HepG2 (cell line): ENCODE measurements at regions not wholly inside any gene's neighbourhood (a gene's known extent, or its start where the extent isn't known, plus 50 kb on each side); places are given as distances from the start of the nearest gene placed in this dataset.

Source experiments
- ATAC-seq: fragments of 200-7000 bp; cut with Tn5 transposase; 3 replicates; pipeline ENCODE4 v1.9.1; 2020; ENCODE audit warnings: mild to moderate bottlenecking, moderate library complexity
- BruUV-seq: library from RNA; stranded (reverse); fragments of 400-500 nt; replicated peaks from 2 replicates; lab custom pipeline; 2021; lab: Mats Ljungman, UMichigan
- CTCF ChIA-PET: fragments of 300-600 bp; formaldehyde crosslinking; extraction: SDS; loops from one replicate; lab custom pipeline; 2021; ENCODE audit warnings: low total read pairs, inconsistent platforms, low intra/inter-chr PET ratio; lab: Yijun Ruan, JAX
- POLR2A ChIA-PET: fragments of 350-600 bp; sonication (Branson Sonifier 250); formaldehyde crosslinking; loops from one replicate; lab custom pipeline; 2020; ENCODE audit warnings: antibody characterized with exemption, inconsistent platforms; lab: Yijun Ruan, JAX
- DNase-seq: peaks from one replicate; pipeline ENCODE4 v3.0.0-alpha.2; 2015; ENCODE audit warnings: low spot score
- FAIRE-seq: peaks from 3 replicates; lab custom pipeline; 2011; peaks lifted over from hg19 to GRCh38; lab: Jason Lieb, UNC
- H2AFZ ChIP-seq: one replicate; pipeline ENCODE4 v1.6.1; 2011; ENCODE audit warnings: low read length, inconsistent platforms
- H3K27ac ChIP-seq: fragments of 300-600 bp; 3 replicates; pipeline ENCODE4 v1.8.0; 2011; ENCODE audit warnings: mixed run types, mild to moderate bottlenecking, mixed read lengths, low read length, inconsistent platforms; ENCODE audit not compliant: insufficient read depth; ENCODE audit errors: extremely low read length
- H3K27me3 ChIP-seq, 2 experiments: fragments of 200-600 bp in 1 of 2; 2 replicates in 1 of 2; 3 replicates in 1 of 2; pipeline versions ENCODE4 v1.6.0 to v1.8.0; 2011; ENCODE audit warnings: low read length in 2 of 2, mild to moderate bottlenecking in 2 of 2, moderate library complexity in 2 of 2, inconsistent platforms in 1 of 2; ENCODE audit not compliant: insufficient read depth in 2 of 2, control insufficient read depth in 1 of 2
- H3K36me3 ChIP-seq, 2 experiments: fragments of 200-600 bp in 1 of 2; replicated peaks in 1 of 2; 2 replicates in 1 of 2; 3 replicates in 1 of 2; pipeline versions ENCODE4 v1.5.1 to v1.8.0; 2011; ENCODE audit warnings: low read length in 2 of 2, inconsistent platforms in 1 of 2; ENCODE audit not compliant: insufficient read depth in 2 of 2, control insufficient read depth in 1 of 2
- H3K4me1 ChIP-seq: 2 replicates; pipeline ENCODE4 v1.5.1; 2012; ENCODE audit warnings: low read length, inconsistent platforms; ENCODE audit not compliant: insufficient read depth
- H3K4me2 ChIP-seq: 2 replicates; pipeline ENCODE4 v1.6.0; 2011; ENCODE audit warnings: low read depth, low read length, inconsistent platforms
- H3K4me3 ChIP-seq, 3 experiments: fragments of 200-600 bp in 1 of 3; sonication (generic), shearing (Covaris generic) in 1 of 3; replicated peaks in 1 of 3; 2 replicates each; pipeline ENCODE4 v1.5.1; 2011 to 2016; ENCODE audit warnings: low read length in 3 of 3, inconsistent platforms in 2 of 3, low read depth in 2 of 3, mild to moderate bottlenecking in 2 of 3, control low read depth in 1 of 3, mixed read lengths in 1 of 3; ENCODE audit not compliant: insufficient read depth in 1 of 3
- H3K79me2 ChIP-seq: one replicate; pipeline ENCODE4 v1.6.1; 2011; ENCODE audit warnings: low read length, inconsistent platforms; ENCODE audit not compliant: insufficient read depth
- H3K9ac ChIP-seq: 2 replicates; pipeline ENCODE4 v1.6.0; 2011; ENCODE audit warnings: mild to moderate bottlenecking, low read depth, low read length, inconsistent platforms; ENCODE audit not compliant: insufficient read depth
- H3K9me3 ChIP-seq: 2 replicates; pipeline ENCODE4 v1.5.1; 2012; ENCODE audit warnings: mild to moderate bottlenecking, low read length
- H4K20me1 ChIP-seq: 2 replicates; pipeline ENCODE4 v1.6.0; 2011; ENCODE audit warnings: inconsistent platforms, mild to moderate bottlenecking, low read length, moderate library complexity; ENCODE audit not compliant: insufficient read depth
- BCL3 ChIP-seq: sonication (generic); formaldehyde crosslinking; IDR thresholded peaks from 2 replicates; pipeline ENCODE4 v1.5.1; 2020; ENCODE audit warnings: mild to moderate bottlenecking, missing genetic modification reagents, moderate library complexity
- MLX ChIP-seq: IDR thresholded peaks from 2 replicates; pipeline ENCODE4 v1.6.1; 2016
- NR2F2 ChIP-seq: IDR thresholded peaks from 2 replicates; pipeline ENCODE4 v1.6.1; 2012; ENCODE audit warnings: low read depth, inconsistent platforms, borderline replicate concordance
- SETDB1 ChIP-seq: sonication (generic); formaldehyde crosslinking; IDR thresholded peaks from 2 replicates; pipeline ENCODE4 v1.5.1; 2020; ENCODE audit warnings: missing genetic modification reagents, mild to moderate bottlenecking, borderline replicate concordance
- ZNF292 ChIP-seq: sonication (generic); formaldehyde crosslinking; IDR thresholded peaks from 2 replicates; pipeline ENCODE4 v1.8.1; 2022; ENCODE audit warnings: mild to moderate bottlenecking, low read depth, missing genetic modification reagents, borderline replicate concordance
- ZNF550 ChIP-seq: sonication (generic); formaldehyde crosslinking; IDR thresholded peaks from 2 replicates; pipeline ENCODE4 v1.4.0; 2020; ENCODE audit warnings: mild to moderate bottlenecking, missing genetic modification reagents, borderline replicate concordance
- ZNF687 ChIP-seq: sonication (generic); formaldehyde crosslinking; IDR thresholded peaks from 2 replicates; pipeline ENCODE4 v1.5.1; 2020; ENCODE audit warnings: mild to moderate bottlenecking, missing genetic modification reagents, moderate library complexity
- WGBS: methylation state at CpG from one replicate; pipeline ENCODE4 v1.1.6; 2017; ENCODE audit warnings: low lambda C conversion rate; 5-methylcytosine and 5-hydroxymethylcytosine counted together
- in situ Hi-C: cut with HindIII; loops from 2 replicates; pipeline ENCODE4 v1.10.0; 2017; ENCODE audit warnings: low pct_unique_long_range_greater_than_20kb; ENCODE audit not compliant: extremely low pct_ligation_motif_present
- intact Hi-C: fragments of 100-400 bp; cut with micrococcal nuclease; formaldehyde crosslinking; loops from one replicate; pipeline ENCODE4 v1.10.0; 2022; ENCODE audit not compliant: unreplicated experiment
- TF ChIP-seq, protein P1 (sequence below): sonication (generic); formaldehyde crosslinking; IDR thresholded peaks from 2 replicates; pipeline ENCODE4 v1.4.0; 2020; ENCODE audit warnings: missing genetic modification reagents, borderline replicate concordance
- TF ChIP-seq, protein P2 (sequence below): sonication (generic); formaldehyde crosslinking; IDR thresholded peaks from 2 replicates; pipeline ENCODE4 v1.8.0; 2022; ENCODE audit warnings: mild to moderate bottlenecking, missing genetic modification reagents, moderate library complexity
- TF ChIP-seq, protein P3 (sequence below): sonication (generic); formaldehyde crosslinking; IDR thresholded peaks from 2 replicates; pipeline ENCODE4 v1.4.0; 2020; ENCODE audit warnings: missing genetic modification reagents, borderline replicate concordance

DNA sequence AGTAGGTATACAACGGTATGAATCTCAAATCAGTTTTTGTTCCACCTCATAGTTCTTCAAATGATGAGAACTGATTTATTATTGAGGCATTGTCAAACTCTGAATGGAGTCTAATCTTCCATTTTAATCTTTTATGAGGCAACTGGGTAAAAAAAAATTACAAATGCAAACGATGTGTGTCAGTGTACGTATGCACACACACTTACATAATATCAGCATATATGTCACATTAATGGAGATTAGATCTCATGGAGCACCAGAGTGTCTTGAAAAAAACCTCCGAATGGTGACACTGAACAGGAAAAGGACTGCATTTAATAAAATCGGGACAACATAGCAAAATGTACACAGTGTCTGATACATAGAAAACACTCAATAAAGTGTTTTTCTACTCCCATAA is 842.7 kb downstream of the EFNB2 start:
- BruUV-seq = no TSS peak
- Histone ChIP-seq H3K36me3 (no peaks in the 10 kb centered on the region), H3K4me2 (no peak overlapping the region), H3K27me3 (no peaks in the 10 kb centered on the region), H3K27ac (no peak overlapping the region), H4K20me1 (no peaks in the 10 kb centered on the region), H3K4me1 (no peaks in the 10 kb centered on the region), H3K9me3 (peaks cover 51% of the 10 kb centered on the region), H3K9ac (no peak overlapping the region), H3K4me3 (no peak overlapping the region), H3K79me2 (no peaks in the 10 kb centered on the region), H2AFZ (no peak overlapping the region)
- ATAC-seq (no peak), DNase-seq (no peak), FAIRE-seq (no peak)
- TF ChIP-seq, protein P1, sequence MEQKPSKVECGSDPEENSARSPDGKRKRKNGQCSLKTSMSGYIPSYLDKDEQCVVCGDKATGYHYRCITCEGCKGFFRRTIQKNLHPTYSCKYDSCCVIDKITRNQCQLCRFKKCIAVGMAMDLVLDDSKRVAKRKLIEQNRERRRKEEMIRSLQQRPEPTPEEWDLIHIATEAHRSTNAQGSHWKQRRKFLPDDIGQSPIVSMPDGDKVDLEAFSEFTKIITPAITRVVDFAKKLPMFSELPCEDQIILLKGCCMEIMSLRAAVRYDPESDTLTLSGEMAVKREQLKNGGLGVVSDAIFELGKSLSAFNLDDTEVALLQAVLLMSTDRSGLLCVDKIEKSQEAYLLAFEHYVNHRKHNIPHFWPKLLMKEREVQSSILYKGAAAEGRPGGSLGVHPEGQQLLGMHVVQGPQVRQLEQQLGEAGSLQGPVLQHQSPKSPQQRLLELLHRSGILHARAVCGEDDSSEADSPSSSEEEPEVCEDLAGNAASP (CRISPR knock-in tag) = no peak
- TF ChIP-seq SETDB1 (no peak), ZNF687 (CRISPR knock-in tag) (no peak), NR2F2 (no peak), ZNF292 (no peak), BCL3 (CRISPR knock-in tag) (no peak), ZNF550 (no peak), MLX (no peak)
- TF ChIP-seq, protein P2, sequence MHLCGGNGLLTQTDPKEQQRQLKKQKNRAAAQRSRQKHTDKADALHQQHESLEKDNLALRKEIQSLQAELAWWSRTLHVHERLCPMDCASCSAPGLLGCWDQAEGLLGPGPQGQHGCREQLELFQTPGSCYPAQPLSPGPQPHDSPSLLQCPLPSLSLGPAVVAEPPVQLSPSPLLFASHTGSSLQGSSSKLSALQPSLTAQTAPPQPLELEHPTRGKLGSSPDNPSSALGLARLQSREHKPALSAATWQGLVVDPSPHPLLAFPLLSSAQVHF = no peak
- TF ChIP-seq, protein P3, sequence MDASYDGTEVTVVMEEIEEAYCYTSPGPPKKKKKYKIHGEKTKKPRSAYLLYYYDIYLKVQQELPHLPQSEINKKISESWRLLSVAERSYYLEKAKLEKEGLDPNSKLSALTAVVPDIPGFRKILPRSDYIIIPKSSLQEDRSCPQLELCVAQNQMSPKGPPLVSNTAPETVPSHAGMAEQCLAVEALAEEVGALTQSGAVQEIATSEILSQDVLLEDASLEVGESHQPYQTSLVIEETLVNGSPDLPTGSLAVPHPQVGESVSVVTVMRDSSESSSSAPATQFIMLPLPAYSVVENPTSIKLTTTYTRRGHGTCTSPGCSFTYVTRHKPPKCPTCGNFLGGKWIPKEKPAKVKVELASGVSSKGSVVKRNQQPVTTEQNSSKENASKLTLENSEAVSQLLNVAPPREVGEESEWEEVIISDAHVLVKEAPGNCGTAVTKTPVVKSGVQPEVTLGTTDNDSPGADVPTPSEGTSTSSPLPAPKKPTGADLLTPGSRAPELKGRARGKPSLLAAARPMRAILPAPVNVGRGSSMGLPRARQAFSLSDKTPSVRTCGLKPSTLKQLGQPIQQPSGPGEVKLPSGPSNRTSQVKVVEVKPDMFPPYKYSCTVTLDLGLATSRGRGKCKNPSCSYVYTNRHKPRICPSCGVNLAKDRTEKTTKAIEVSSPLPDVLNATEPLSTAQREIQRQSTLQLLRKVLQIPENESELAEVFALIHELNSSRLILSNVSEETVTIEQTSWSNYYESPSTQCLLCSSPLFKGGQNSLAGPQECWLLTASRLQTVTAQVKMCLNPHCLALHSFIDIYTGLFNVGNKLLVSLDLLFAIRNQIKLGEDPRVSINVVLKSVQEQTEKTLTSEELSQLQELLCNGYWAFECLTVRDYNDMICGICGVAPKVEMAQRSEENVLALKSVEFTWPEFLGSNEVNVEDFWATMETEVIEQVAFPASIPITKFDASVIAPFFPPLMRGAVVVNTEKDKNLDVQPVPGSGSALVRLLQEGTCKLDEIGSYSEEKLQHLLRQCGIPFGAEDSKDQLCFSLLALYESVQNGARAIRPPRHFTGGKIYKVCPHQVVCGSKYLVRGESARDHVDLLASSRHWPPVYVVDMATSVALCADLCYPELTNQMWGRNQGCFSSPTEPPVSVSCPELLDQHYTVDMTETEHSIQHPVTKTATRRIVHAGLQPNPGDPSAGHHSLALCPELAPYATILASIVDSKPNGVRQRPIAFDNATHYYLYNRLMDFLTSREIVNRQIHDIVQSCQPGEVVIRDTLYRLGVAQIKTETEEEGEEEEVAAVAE (CRISPR knock-in tag) = no peak
- under 1% methylated on average over 5 of the region's 5 CpGs for WGBS
- intact Hi-C loops = no loop called here
- CTCF ChIA-PET = no interaction called here
- in situ Hi-C loops = no loop called here
- POLR2A ChIA-PET = no interaction called here
